ENCODE measurements at regions not wholly inside any gene's neighbourhood (a gene's known extent, or its start where the extent isn't known, plus 50 kb on each side); places are given as distances from the start of the nearest gene placed in this dataset.

- TF ChIP-seq TARDBP (IDR thresholded peaks at IDR 0.05) = no peak
- no peak for TF ChIP-seq SUZ12 (IDR thresholded peaks at IDR 0.05)
- no peak for TF ChIP-seq SP1 (IDR thresholded peaks at IDR 0.05)
- TF ChIP-seq FOXK2 (IDR thresholded peaks at IDR 0.05) = no peak
- no peak for TF ChIP-seq ARNT (IDR thresholded peaks at IDR 0.05)
- no peak for TF ChIP-seq L3MBTL2 (conservative IDR thresholded peaks at IDR 0.05)
Observed at GRCh38 chr13:79791471-79792042, 310.6 kb downstream of the NDFIP2 start.
